ENCODE measurements at regions not wholly inside any gene's neighbourhood (a gene's known extent, or its start where the extent isn't known, plus 50 kb on each side); places are given as distances from the start of the nearest gene placed in this dataset.

- ATAC-seq, result no peak
- no peaks in the 10 kb centered on the region for H3K27me3 ChIP-seq (ENCODE audit: control insufficient read depth, insufficient read depth, low read length)
- BruUV-seq (replicated peaks), result no TSS peak
- TF ChIP-seq REST (IDR thresholded peaks at IDR 0.05; ENCODE audit: insufficient read depth in 1 of 2, low read depth in 2 of 2, low read length in 1 of 2) (no peak), POLR2AphosphoS5 (IDR thresholded peaks at IDR 0.05; ENCODE audit: low read depth, low read length) (no peak)
- POLR2A ChIA-PET, result no interaction called here
- no peaks in the 10 kb centered on the region for H3K36me3 ChIP-seq (ENCODE audit: control insufficient read depth, insufficient read depth, low read length)
- CTCF ChIA-PET, result no interaction called here
- in situ Hi-C loops (cut with HindIII; ENCODE audit: low pct_unique_long_range_greater_than_20kb, low sequenced_read_pairs) (no loop called here), intact Hi-C loops (cut with micrococcal nuclease; ENCODE audit: unreplicated experiment) (no loop called here)
- H3K9me3 ChIP-seq (ENCODE audit: control insufficient read depth, insufficient read depth, low read depth, low read length), result no peaks in the 10 kb centered on the region
- no peak overlapping the region for H3K4me3 ChIP-seq (ENCODE audit: low read depth in 2 of 2, low read length in 2 of 2)
- no peak for DNase-seq (ENCODE audit: low read depth, low spot score)
- no peak overlapping the region for H3K27ac ChIP-seq (ENCODE audit: low read length)
- H3K4me1 ChIP-seq (ENCODE audit: control insufficient read depth, insufficient read depth, low read length), result no peaks in the 10 kb centered on the region
These were observed 125.6 kb downstream of the CD47 start for GRCh38 chr3:107965136-107965655.

GRCh38 chr3:107963581-107963980 lies 127.2 kb downstream of the CD47 start:
- no peaks in the 10 kb centered on the region for H3K4me1 ChIP-seq (ENCODE audit: control insufficient read depth, insufficient read depth, low read length)
- POLR2A ChIA-PET, result no interaction called here
- DNase-seq (ENCODE audit: low read depth, low spot score) (no peak), ATAC-seq (no peak)
- CTCF ChIA-PET, result no interaction called here
- H3K36me3 ChIP-seq (ENCODE audit: control insufficient read depth, insufficient read depth, low read length), result no peaks in the 10 kb centered on the region
- in situ Hi-C loops (cut with HindIII; ENCODE audit: low pct_unique_long_range_greater_than_20kb, low sequenced_read_pairs) (no loop called here), intact Hi-C loops (cut with micrococcal nuclease; ENCODE audit: unreplicated experiment) (no loop called here)
- H3K27me3 ChIP-seq (ENCODE audit: control insufficient read depth, insufficient read depth, low read length), result no peaks in the 10 kb centered on the region
- H3K9me3 ChIP-seq (ENCODE audit: control insufficient read depth, insufficient read depth, low read depth, low read length), result no peaks in the 10 kb centered on the region
- no peak overlapping the region for H3K4me3 ChIP-seq (ENCODE audit: low read depth in 2 of 2, low read length in 2 of 2)
- TF ChIP-seq TCF7L2 (IDR thresholded peaks at IDR 0.05; ENCODE audit: low read depth, low read length) (no peak), SIN3A (IDR thresholded peaks at IDR 0.05; ENCODE audit: borderline replicate concordance, insufficient read depth, low read depth, low read length) (no peak), POLR2AphosphoS5 (IDR thresholded peaks at IDR 0.05; ENCODE audit: low read depth, low read length) (no peak), CTCF (IDR thresholded peaks at IDR 0.05) (no peak), REST (IDR thresholded peaks at IDR 0.05; ENCODE audit: insufficient read depth in 1 of 2, low read depth in 2 of 2, low read length in 1 of 2) (no peak)
- no peak overlapping the region for H3K27ac ChIP-seq (ENCODE audit: low read length)
- no TSS peak for BruUV-seq (replicated peaks)

Measured in Panc1 (cell line).